Stimulated activated CD4-positive, alpha-beta T cell treated with anti-CD3 and anti-CD28 coated beads, Interleukin-1b, Interleukin-23, amount 100 ng/mL, for 1 hour (primary cell): ENCODE measurements at regions not wholly inside any gene's neighbourhood (a gene's known extent, or its start where the extent isn't known, plus 50 kb on each side); places are given as distances from the start of the nearest gene placed in this dataset.

Experiments
- DNase-seq, 2 donors: peaks; one replicate each; pipeline ENCODE4 v3.0.0-alpha.2; 2020; ENCODE audit warnings: low read depth in 2 of 2

- no peak for DNase-seq
Measured at GRCh38 chr6:148211777-148212324, 130.8 kb upstream of the SASH1 start.

- no peak for DNase-seq
Measured at GRCh38 chr6:148212366-148212765, 130.3 kb upstream of the SASH1 start.

GRCh38 chr6:148213366-148213765, 129.3 kb upstream of the SASH1 start:
- no peak for DNase-seq

- DNase-seq: no peak
Measured at GRCh38 chr6:148214667-148215066, 128.0 kb upstream of the SASH1 start.

- no peak for DNase-seq
Measured at GRCh38 chr6:148217051-148217450, 125.6 kb upstream of the SASH1 start.

GRCh38 chr6:148217921-148218320, 124.7 kb upstream of the SASH1 start:
- no peak for DNase-seq

- no peak for DNase-seq
Measured at GRCh38 chr6:148218542-148219258, 123.9 kb upstream of the SASH1 start.

DNA sequence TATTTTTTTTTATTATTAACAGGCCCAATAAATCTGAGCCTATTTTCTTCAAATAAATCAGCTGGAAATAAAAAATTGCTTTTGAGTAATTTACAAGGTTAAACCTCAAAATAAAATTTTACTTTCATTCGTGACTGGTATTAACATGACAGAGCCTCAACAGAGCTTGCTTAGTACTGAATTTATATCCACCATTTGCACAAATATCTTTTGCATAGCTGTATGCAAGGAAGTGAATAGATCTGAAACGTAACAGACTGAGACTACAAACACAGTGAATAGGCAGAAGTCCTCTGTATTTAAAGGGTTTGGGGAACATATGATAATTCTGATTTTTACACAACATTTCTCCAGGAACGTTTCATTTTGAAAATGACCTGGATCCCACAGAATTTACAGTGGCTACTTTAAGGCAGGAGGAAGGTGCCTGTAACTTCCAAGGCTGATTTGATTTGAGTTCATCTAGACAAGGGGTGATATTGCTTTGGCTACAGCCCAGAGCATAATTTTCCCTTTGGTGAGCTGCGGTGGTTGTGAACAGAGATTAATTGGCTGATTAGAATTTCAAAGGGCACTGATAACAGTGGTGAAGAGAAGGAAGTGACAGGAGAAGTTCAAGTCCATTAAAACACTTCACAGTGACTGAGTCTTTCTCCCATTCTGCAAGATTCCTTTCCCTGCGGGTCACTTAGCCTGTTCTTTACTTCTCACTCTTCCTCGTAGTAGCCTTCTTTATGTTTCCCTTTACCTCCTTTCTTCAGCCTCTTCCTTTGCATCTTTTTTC, 121.2 kb upstream of the SASH1 start:
- no peak for DNase-seq

DNA sequence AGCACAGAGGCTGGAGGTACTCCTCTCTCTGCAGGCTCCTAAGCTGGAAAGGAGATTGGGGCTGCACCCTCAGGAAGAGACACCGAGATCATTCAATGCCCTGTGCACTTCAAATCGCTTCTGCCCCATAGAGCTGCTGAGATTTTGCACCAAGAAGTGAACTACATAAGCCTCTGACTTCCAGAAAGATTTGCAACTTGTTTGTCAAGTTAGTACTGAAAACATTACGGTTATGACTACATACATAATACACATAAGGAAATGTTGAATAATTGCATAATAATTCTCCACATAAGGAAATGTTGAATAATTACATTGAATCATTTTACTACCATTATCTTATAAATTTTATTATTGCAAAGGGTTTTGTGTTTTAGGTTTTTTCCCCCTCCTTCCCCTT, 120.3 kb upstream of the SASH1 start:
- no peak for DNase-seq

DNA sequence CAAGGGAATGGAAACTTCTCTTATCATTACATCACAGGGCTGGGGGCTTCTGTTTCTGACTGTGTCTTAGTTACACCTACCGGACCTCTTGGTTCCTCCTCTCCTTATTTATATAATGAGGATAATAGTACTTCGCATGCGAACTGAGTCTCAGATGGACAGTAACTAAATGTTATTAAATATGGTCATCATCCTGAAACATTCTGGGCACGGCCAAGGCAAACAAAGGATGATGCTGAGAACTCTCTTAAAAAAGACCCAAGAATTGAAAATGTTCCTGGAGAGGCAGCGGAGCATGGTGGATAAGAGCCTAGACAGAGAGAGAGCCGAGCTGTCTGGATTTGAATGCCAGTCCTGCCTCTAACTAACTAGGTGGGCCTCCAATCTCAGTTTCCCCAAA, 119.8 kb upstream of the SASH1 start:
- DNase-seq: no peak

DNA sequence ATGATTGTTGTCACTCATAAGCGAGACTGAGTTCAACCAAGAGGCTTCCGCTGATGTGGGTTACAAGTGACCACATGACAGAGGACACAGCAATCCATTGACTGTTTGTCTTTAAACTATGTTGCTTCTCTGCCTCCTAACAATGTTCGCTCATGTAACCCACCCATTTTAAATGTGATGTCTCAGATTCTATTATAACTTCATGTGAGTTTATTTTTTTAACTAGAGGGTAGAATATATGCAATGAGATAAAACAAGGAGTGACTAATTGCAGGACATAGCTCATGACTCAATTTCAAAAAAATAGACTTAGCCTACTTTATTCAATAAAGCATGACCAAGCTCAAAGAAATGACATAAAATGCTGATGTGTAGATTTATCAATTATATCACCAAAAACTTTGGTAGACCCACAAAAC, 119.2 kb upstream of the SASH1 start:
- DNase-seq: no peak

DNA sequence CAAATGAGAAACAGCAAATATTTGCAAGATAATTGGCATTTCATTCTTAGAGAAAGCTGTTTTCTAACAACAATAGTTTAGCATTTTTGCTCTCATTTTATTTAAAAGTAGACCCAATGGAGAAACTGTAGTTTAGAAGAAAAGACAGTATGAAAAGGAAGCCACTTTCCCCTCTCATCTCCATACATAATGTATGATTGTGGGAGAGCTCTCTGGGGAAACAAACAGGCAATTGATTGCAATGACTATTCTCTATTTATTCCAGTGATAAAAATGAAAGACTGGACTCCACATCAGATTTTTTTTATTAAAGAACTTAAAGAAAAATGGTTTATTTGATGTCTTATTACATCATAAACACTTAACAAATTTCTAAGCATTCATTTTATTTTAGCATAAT, 116.8 kb upstream of the SASH1 start:
- DNase-seq: no peak

DNA sequence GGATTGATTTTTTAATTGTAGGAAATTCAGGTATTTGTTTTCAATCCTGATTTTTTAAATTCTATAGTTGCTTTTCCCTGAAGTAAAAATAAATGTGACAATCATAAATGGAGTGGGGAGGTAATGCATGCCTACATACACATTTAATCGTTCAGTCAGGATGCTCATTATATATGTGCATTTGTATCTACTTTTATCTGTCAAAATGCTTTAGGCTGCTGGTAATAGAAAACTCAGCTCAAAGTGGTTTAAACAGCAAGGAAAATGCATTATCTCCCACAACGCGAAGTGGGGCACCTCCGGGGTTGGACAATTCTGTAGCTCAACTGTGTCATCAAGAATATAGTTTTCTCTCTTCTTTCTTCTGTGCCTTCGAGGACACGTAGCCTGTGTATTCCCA, 116.4 kb upstream of the SASH1 start:
- no peak for DNase-seq

GRCh38 chr6:148231572-148231971, 111.1 kb upstream of the SASH1 start:
- no peak for DNase-seq

GRCh38 chr6:148235446-148235845, 107.2 kb upstream of the SASH1 start:
- DNase-seq: no peak

GRCh38 chr6:148238713-148239112, 103.9 kb upstream of the SASH1 start:
- no peak for DNase-seq

GRCh38 chr6:148239215-148239614, 103.4 kb upstream of the SASH1 start:
- no peak for DNase-seq

DNA sequence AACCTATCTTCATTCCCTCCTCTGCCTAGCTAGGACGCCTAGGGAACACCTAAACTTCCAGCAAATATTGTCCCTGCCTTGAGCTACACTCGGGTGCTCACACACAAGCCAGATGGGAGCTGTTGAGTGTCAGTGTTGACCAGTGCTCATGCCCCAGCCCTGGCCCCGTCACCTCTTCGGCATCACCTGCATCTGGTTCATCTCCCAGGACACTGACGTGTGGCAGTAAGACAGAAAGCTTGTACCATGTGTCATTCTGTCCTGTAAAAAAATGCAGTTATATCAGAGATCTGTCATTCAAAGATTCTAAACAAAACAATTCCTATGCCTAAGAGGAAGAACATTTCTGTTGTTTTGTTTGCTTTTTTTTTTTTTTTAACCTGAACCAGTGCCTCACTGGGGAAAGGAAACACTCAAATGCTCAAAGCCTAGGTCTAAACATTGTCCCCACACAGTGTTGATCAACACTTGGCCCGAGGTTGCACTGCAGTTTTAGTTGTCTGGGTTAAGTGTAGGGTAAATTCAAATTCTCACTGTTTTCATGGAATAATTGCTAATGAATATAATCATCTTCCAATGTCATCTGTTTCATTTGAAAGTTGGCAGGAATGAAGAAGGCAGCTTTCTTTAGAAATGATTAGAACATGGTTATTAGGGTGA, 102.7 kb upstream of the SASH1 start:
- DNase-seq: no peak

DNA sequence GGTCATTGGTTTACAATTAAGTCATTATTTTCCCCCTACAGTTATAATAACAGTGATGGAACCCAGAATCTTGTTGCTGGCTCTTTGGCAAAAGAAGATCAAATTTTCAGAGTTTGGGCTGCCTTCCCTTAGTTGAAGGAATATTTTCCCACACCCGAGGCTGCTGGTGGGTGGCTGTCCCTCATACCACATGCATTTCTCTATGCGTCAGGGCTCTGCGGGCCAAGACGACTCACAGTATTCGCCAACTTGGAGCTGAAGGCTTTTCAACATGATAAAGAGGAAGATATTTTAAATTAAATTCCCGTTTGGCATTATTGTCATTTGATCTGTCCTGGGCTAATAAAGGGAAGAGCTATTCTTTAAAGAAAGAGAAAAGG, 102.2 kb upstream of the SASH1 start:
- DNase-seq: no peak

DNA sequence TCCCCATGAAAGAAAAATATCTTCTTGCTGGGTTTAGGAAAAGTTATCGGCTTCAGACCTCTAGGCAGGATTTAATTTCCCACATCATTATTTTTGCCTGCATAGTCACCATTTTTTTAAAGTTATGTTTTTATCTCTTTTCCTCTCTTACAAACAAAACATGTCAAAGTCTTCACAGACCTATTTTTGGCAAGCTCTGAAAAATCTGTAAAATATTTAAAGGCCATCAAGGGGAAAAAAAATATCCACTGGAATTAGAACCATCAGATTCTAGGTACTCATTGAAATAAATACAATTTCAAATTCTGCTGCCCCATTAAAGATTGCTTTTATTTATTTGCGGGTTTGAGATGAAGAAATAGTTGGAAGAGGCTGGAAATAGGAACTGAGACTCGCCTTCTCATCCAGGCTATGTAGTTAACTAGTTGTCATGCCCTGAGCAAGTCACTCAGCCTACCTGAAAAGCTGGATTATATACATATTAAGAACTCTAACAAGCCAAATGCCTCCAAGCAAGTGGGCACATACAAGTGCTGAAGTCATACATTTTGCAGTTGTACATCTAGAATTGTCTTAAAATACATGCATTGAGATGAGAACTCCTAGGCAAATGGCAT, 101.7 kb upstream of the SASH1 start:
- DNase-seq: no peak

GRCh38 chr6:148242180-148242579, 100.5 kb upstream of the SASH1 start:
- no peak for DNase-seq
